HG03135 (cell line): ENCODE measurements at regions not wholly inside any gene's neighbourhood (a gene's known extent, or its start where the extent isn't known, plus 50 kb on each side); places are given as distances from the start of the nearest gene placed in this dataset.

Source experiments
- ATAC-seq: cut with Tn5 transposase; IDR thresholded peaks from one replicate; pipeline ENCODE4 v1.9.1; 2021; ENCODE audit warnings: mild to moderate bottlenecking, moderate library complexity; ENCODE audit not compliant: unreplicated experiment

- ATAC-seq = no peak
Observed at GRCh38 chr1:8093221-8093980, 67.3 kb upstream of the ERRFI1 start.

GRCh38 chr1:8092657-8093056 is 66.5 kb upstream of the ERRFI1 start:
- ATAC-seq = no peak

GRCh38 chr1:8091691-8092090 is 65.6 kb upstream of the ERRFI1 start:
- no peak for ATAC-seq

- ATAC-seq = no peak
Observed at GRCh38 chr1:8090241-8090702, 64.2 kb upstream of the ERRFI1 start.

- no peak for ATAC-seq
Observed at GRCh38 chr1:8089535-8090228, 63.6 kb upstream of the ERRFI1 start.

- ATAC-seq = no peak
Observed at GRCh38 chr1:8086055-8086454, 59.9 kb upstream of the ERRFI1 start.

GRCh38 chr1:8084913-8085312 is 58.8 kb upstream of the ERRFI1 start:
- ATAC-seq = no peak

- no peak for ATAC-seq
Observed at GRCh38 chr1:8083739-8084484, 57.8 kb upstream of the ERRFI1 start.

- ATAC-seq = no peak
Observed at GRCh38 chr1:8082945-8083344, 56.8 kb upstream of the ERRFI1 start.

- no peak for ATAC-seq
Observed at GRCh38 chr1:8078176-8078671, 52.1 kb upstream of the ERRFI1 start.

- no peak for ATAC-seq
Observed at GRCh38 chr1:8077602-8078001, 51.5 kb upstream of the ERRFI1 start.

GRCh38 chr1:8077120-8077573 is 51.0 kb upstream of the ERRFI1 start:
- ATAC-seq = no peak

GRCh38 chr1:8076176-8076575 is 50.1 kb upstream of the ERRFI1 start:
- no peak for ATAC-seq
